NCI-H748 (cell line): ENCODE measurements at regions not wholly inside any gene's neighbourhood (a gene's known extent, or its start where the extent isn't known, plus 50 kb on each side); places are given as distances from the start of the nearest gene placed in this dataset.

ENCODE experiments used
- DNase-seq: peaks from one replicate; lab custom pipeline; 2025; ENCODE audit not compliant: unreplicated experiment; lab: John Stamatoyannopoulos, UW

DNA sequence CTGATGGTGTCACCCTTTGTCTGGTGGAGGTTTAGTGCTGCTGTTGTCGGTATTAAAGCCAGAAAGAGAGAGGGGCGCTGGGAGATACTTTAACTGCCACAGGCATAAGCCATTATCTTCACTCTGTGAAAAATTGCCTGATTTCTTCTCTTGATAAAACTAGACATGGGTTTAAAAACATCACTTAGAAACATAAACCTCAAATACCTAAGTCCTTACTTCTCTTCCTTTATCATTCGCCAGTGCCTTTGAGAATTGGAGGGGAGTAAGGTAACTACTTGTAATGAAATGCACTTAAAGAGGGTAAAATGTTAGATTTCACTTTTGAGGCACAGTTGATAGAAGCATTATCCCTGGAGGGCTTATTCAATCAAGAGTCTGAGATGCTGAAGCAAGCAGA is 434.5 kb downstream of the OLFM4 start:
- no peak for DNase-seq

DNA sequence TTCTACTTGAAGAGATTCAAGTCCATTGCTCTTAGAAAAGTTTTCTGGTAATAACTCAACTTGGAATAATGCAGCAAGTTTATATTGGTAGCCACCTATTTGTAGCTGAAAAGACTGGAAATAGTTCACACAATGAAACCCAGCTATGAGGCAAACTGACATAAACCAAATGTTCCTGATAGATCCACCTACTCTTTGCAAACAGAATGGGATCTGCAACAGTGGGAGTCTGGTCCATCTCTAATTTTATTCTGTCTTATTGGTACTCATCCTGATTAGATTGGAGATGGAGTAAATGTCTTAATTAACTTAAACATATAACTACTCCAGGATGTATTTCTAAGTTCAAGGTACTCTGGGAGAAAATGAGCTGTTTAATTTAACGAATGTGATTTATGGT is 438.0 kb downstream of the OLFM4 start:
- no peak for DNase-seq

DNA sequence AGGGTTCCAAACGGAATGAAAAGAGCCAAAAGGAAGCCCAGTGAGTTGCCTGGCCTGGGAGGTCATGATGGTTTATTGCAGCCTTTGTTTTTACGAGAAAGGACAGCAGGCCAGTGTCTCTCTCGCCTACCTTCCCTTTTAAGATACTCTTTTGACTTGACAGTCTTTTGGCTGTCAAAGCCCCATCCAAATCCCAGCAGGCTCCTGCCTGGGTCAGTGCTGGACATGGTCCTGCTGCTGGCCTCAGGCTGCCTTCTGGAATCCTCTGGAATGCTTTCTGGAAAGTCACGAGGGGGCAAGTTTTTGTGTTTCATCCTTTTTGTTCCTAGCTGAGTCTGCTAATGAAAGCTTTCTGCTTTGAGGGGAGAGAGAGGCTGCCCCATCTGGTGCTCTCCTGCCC is 444.8 kb downstream of the OLFM4 start:
- DNase-seq, result no peak

DNA sequence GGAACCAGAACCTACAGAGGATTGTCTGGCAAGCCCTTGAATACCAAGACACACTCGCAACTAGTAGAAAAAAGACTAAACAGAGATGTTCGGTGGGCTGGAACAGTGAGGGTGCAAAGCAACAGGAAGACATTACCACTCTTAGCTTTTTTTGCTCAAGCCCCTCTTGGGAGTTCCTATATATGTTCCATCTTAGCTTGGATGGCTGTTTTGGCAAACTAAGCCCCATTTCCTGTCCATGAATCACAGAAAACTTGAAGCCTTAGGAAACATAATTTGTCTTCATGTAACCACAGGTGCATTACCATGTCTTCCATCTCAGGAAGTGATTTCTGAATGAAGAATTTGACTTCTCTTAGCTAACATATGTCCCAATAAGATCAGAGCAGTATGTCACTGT is 446.3 kb downstream of the OLFM4 start:
- no peak for DNase-seq

DNA sequence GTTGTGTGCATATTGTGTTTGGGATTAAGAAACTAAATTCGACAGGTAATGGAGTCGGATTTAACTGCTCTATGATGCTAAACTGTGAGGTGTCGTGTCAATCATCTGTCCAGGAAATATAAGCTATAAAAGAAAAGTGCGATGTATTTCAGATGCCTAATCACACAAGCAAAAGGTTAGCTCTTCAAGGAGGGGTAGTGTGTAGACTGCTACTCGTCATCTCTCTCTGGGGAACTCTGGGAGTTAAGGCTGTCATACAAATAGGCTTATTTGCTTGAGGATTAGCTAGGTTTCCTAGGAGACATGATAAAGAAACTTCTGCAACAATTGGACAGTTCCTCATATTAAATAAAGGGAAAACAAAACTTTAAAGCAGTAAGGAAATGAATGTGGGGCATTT is 462.1 kb downstream of the OLFM4 start:
- DNase-seq, result peak; percentile 10

DNA sequence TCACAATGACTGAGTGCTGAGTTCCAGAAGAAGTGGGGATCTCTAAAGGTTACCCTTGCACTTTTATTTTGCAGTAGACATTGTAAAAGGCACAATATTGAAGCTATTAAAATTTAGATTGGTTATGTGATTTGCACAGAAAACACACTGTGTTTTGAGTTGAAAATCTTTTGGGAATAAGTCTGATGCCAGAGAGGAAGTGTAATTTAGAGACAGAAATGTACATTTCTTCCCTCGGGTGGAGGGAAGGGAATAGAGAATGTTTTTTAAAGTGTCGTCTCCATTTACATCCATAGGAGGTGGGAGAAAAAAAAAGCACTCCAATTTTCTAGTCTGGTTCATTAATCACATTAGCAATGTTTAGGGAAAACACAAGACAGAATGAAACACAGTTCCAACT is 465.8 kb downstream of the OLFM4 start:
- no peak for DNase-seq

DNA sequence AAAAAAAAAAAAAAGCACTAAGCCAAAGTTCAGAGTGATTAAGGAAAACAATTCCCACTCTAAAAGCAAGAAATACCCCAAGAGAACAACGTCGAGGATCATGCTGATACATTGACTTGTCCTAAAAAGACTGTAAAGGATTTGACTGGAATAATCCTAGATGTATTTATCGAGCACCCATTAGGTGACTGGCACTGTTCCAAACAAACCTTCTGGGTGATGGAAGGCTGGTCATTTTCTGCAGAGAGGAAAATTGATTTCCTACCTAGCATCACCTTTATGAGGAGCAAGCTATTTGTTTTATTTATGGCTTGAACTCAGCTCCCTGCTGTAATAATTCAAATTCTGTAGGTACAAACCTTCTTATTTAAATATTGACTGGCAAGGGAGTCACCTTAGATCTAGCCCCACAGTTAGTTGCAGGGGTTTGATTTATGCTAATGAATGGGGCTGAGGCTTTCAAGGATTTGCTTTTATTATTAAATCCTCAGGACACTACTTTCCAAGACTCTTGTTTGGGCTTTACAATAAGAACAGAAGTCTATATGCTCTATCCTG is 471.0 kb downstream of the OLFM4 start:
- DNase-seq, result peak; percentile 94

DNA sequence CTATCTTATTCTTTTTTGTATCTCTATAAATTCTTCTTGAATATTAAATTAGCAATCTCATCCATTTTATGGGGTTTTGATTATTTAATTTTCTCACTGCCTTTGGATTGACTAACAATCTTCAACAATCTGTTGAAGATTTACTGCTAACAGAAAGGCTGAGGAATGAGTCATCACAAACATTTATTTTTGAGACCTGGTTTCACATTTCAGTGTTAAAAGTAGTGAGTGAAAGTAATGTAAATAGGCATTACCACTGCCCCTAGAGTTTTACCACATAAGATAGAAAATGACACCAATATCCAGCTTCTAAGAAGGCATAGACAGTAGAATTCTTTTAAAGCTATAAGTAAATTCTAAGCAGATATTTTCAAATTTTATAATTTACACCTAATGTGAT is 472.8 kb downstream of the OLFM4 start:
- peak; percentile 8 for DNase-seq

DNA sequence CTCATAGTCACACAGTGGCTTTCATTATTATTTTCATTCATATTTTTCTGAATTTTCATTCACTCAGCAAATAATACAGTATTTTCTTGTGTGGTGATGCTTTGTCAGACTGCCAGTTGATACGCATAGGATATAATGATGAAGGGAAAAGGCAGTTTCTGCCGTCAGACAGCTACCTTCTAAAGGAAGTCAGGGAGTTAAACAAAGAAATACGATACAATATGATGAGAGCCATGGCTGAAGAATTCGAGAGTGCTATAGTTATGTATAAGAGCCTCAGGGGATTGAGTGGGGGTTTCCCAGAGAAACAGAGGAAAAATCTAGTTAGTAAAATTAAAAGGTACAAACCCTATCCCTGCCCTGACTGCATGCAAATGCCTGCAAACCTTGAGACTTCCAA is 479.1 kb downstream of the OLFM4 start:
- no peak for DNase-seq

DNA sequence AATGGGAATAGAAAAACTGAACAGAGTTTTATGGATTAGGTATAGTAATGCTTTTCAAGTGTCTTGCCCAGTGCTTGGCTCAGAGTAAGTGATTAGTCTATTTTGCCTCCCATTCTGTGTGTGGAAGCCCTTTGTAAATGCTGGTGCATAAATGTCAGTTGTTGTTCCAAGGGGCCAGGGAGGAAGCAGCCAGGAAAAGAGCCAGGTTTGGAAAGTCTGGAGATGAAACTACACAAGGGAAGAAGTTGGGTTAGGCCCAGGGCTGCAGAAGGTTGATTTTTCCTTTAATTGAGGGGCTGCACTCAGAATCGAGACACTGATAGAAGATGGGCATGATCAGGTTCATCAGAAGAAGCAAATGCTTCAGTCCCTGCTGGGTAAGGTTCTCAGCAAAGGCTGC is 484.0 kb downstream of the OLFM4 start:
- DNase-seq, result no peak

DNA sequence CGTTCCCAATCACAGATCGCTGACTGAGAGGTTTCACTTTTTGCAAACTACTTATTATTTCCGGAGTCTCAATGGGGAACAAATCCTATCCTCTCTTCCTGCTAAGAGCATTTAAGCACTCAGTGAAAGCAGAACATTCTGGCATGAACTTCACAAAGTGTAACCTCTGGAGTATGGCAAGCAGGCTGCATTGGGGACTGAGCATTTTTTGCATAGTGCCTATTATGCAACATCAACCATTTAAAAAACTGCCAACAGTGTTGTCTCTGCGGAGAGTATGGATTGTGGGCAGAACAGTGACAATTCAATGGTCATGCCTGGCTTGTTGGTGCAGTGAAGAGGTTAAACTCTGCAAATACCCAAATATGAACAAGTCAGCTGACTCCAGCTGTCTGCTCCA is 484.6 kb downstream of the OLFM4 start:
- DNase-seq, result no peak

DNA sequence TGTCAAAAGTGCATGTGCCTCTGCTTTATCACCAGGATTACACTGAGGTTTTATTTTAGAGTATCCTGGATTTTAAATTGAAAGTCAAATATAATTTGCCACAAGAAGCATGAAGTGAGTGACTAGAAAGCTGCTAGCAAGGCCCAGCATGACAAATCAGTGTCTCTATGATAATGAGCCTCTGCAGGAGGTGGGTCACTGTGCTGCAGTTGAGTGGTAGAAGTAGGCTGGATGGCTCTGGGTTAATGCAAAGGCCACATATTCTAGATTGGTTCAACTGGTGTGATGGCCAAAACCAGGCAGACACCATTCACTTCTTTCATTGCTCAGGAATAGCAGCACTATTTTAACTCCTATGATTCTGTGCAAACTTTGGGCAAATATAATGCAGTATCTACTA is 491.5 kb downstream of the OLFM4 start:
- DNase-seq, result no peak

DNA sequence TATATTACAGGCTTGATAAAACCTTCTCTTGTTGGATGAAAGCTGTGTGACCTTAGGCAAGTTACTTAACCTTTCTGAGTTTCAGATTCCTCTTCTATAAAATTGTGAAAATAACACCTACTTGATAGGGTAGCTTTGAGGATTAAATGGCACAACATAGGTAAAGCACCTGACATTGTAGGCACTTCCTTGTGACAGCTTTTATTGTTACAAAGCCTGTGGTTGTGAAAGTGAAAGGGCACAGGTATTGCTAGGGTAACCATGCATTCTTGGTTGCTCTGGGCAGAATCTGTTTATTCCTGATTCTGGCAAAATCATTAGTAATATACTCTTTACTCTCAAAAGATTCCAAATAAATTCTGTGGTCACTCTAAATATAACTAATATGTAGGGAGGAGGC is 493.4 kb downstream of the OLFM4 start:
- no peak for DNase-seq

DNA sequence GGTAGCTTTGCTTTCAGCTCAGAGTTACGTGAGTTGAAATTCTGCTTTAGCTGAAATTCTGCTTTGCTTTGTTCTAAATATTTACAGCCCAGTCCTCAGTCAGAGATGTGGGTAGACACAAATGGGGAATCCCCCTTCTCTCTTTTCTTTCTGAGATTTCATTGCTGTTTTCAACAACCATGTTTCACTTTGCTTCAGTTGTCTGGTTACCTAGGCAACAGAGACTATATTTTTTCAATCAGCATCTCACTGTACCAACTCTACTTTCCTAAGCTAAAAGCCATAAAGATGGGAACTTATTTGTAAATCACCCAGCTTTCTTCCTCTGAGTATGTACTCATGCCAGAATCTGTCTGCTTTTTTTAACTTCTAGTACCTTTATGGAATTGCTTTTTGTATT is 509.0 kb downstream of the OLFM4 start:
- peak; percentile 9 for DNase-seq

DNA sequence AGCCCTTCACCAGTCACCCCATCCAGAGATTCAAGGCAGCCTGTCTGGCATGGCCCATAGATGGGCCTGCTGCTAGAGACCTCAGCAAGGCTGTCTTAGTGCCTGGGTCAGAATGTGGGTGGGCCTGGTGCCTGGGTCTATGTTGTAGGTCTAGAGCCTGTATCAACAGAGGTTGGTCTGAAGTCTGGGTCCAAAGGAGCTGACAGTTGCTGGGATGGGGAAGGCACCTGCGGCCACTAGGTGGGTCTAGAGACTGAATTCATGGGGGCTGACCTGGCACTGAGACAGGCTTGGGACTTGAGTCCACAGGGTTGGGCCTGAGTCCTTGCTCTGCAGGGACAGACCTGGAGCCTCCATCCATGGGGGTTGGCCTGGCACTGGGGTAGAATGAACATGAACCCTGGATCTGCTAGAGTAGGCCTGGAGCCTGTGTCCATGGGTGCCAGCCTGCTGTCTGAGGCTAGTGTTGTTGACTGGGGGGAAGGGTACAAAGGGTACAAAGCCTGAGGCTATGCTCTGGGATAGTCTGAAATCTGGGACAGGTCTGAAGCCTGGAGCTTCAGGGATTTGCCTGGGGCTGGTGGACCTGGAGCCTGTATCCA is 516.8 kb downstream of the OLFM4 start:
- no peak for DNase-seq

DNA sequence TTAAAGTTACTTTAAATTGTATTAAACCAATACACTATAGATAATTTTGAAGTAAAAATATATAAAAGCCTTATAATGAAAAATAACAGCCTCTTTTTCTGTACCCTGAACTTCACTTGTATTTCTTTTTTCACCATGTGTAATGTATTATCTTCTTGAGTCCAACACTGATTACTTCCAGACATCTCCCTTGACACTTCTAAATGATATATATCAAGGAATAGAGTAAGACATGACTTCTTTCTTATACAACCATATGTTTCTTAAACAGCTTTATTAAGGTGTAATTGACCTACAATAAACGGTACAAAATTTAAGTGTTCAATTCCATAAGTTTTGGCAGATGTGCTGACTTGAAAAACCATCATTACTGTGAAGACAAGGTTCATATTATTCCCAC is 531.9 kb downstream of the OLFM4 start:
- no peak for DNase-seq

DNA sequence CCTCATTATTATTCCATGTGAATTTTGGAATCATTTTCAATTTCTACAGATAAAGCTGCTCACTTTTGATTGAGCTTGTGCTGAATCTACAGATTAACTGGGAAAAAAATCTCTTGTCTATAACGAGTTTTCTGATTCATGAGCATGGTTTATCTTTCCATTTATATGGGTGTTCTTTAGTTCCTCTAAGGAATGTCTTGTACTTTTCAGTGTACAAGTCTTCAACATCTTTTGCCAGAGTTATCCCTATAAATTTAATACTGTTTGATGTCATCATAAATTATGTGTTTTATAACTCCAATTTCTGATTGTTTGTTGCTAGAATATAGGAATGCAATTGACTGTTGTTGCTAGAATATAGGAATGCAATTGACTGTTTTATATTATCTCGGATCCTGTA is 533.8 kb downstream of the OLFM4 start:
- no peak for DNase-seq

DNA sequence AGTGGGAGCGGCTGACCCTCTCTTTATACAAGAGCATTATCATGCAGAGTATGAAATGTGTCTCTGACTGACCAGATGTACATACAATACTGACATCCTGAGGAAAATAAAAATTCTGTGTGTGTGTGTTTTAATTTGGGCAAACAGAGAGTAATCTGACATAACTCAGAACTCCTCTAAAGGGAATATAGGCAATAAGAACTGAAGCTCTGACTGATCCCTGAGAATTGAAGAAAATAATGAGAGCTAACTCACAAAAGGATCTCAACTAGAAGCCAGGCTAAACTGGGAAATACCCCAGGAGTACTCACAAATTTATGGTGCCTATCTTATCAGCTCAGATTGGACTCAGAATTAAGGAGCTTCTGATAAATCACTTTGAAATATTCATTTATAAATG is 539.9 kb downstream of the OLFM4 start:
- DNase-seq, result no peak

DNA sequence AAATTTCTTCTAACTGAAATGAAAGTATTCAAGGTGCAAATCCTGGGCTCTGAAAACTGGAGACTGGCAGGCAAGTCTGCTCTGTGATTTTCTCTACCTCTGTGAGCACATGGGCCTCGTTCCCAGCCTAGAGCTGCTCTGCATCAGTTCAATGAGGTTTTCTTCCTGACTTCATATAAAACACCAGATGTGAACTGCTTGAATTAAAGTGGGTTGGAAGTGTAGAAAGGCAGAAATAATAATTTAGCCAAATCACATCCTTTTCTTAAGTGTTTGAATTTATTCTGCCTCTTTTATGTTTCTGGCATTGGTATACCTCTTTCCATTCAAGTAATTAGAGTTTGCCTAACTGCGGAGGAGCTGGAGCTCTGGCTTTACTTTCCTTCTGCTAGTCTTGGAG is 540.8 kb downstream of the OLFM4 start:
- no peak for DNase-seq

DNA sequence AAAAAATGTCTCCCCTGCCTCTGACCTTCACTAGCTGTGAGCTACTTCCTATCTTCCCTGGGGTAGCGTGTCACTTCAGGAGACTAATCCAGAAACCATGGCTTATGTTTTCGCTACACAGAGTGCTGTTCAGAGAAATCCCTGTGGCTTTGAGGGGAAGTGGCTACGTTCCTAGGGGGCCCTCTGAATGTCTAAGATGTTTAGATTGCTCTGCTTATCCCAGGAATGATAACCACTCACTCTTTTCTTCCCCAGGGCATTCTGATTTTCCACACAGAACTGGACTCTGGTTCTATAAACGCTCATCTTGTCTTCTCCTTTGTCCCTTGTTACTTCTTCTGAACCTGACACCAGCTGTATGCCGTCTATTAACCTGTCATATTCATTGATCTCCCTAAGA is 572.5 kb downstream of the OLFM4 start:
- no peak for DNase-seq

DNA sequence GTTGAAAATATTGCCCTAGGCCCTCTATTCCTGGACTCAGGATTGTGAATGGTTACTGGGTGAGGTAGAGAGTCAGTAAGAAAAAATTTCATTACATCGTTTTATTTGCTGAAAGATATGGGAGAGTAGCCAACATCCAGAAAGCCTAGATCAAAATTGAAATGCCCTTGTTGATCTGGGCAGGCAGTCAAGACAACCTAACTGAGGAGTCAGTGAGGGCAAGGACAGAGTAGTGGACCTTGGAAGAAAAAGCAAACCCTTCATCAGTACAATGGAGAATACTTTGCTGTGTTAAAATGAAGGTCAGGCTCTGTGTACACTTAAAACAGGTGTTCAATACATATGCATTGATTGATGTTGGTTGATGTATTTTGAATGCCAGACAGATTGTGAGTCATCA is 576.7 kb downstream of the OLFM4 start:
- no peak for DNase-seq

DNA sequence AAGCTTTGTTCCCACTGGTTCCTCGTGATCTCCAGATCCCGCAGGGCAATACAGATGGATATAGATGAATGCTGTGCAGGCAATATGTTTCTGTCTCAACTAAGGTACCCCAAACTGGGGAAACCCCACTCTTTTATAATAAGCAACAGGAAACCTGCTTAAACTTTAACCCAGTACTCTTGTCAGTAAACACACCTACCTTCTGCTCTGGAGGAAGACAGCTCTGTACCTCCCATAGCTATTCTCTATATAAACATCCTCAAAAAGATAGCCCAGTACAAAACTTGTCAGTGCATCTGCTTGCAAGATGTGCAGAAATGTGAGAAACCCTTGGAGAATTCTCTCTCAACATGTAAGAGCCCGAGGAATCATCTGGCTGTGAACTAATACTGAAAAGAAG is 583.6 kb downstream of the OLFM4 start:
- DNase-seq, result no peak

DNA sequence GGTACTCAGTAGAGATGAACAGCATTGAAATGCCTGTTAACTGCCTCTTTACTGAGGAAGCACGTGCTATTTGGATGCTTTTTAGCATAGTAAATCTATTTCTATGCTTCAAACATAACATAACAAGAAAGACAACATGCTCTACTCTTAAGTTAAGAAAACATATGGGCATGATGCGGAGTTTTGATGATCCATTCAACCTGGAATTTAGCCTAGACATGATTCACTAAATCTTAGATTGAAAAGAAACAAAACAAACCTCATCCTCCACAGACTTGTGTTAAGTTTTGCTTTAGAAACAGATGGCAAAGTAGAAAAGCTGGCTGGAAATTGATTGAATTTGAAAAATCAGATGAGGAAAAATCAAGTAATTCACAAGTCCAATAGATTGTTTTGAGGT is 593.8 kb downstream of the OLFM4 start:
- no peak for DNase-seq

DNA sequence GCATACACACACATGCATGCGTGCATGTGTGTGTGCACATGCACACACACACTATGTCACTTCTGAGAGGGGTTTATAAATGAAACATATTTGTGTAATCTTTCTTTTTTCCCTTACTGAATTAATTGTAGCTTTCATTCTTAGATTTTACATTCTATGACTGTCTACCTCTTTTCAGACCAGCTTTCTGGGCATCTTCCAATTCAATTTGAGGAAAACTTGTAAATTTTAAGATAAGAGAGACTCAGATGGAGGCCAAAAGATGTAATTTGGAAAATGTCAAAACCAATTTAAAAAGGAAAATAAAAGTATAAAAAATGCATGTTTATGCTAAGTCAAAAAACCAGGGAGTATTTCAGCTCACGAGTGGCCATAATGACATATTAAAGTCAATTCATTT is 594.5 kb downstream of the OLFM4 start:
- DNase-seq, result no peak
